ENCODE measurements at regions not wholly inside any gene's neighbourhood (a gene's known extent, or its start where the extent isn't known, plus 50 kb on each side); places are given as distances from the start of the nearest gene placed in this dataset.

GRCh38 chr2:172326211-172326509 lies 101.2 kb upstream of the ITGA6 start:
- Histone ChIP-seq H3K9me2 (replicated peaks; ENCODE audit: control insufficient read depth, low read length) (no peaks in the 10 kb centered on the region), H4K20me1 (ENCODE audit: control insufficient read depth, insufficient read depth, low read depth, low read length) (no peaks in the 10 kb centered on the region), H3K4me2 (ENCODE audit: low read length) (no peak overlapping the region), H3K27me3 (ENCODE audit: control insufficient read depth, low read length) (peaks cover 5% of the 10 kb centered on the region; the same call in 1 of the 2 replicates), H3K27ac (ENCODE audit: low read depth, low read length) (no peak overlapping the region), H3F3A (ENCODE audit: control insufficient read depth, insufficient read depth) (no peaks in the 10 kb centered on the region), H3K79me2 (ENCODE audit: control insufficient read depth, low read length) (no peaks in the 10 kb centered on the region), H3K9me3 (ENCODE audit: control insufficient read depth, insufficient read depth, low read length) (no peaks in the 10 kb centered on the region), H3K36me3 (ENCODE audit: control insufficient read depth, low read length) (no peaks in the 10 kb centered on the region), H3K4me1 (ENCODE audit: control insufficient read depth, low read length) (no peaks in the 10 kb centered on the region), H3K4me3 (ENCODE audit: low read length) (no peak overlapping the region)
- TF ChIP-seq CTCF (IDR thresholded peaks at IDR 0.05; ENCODE audit: low read depth, low read length, poor library complexity, severe bottlenecking) (no peak), EZH2phosphoT487 (IDR thresholded peaks at IDR 0.05; ENCODE audit: borderline replicate concordance, low read length) (no peak)

GRCh38 chr2:172328103-172328841 lies 99.1 kb upstream of the ITGA6 start:
- H3K79me2 ChIP-seq (ENCODE audit: control insufficient read depth, low read length), result no peaks in the 10 kb centered on the region
- TF ChIP-seq EZH2phosphoT487 (IDR thresholded peaks at IDR 0.05; ENCODE audit: borderline replicate concordance, low read length) (no peak), CTCF (IDR thresholded peaks at IDR 0.05; ENCODE audit: low read depth, low read length, poor library complexity, severe bottlenecking) (no peak)
- H3F3A ChIP-seq (ENCODE audit: control insufficient read depth, insufficient read depth), result no peaks in the 10 kb centered on the region
- no peak overlapping the region for H3K4me3 ChIP-seq (ENCODE audit: low read length)
- no peak overlapping the region for H3K27ac ChIP-seq (ENCODE audit: low read depth, low read length)
- H3K9me2 ChIP-seq (replicated peaks; ENCODE audit: control insufficient read depth, low read length), result no peaks in the 10 kb centered on the region
- H3K4me2 ChIP-seq (ENCODE audit: low read length), result no peak overlapping the region
- H3K4me1 ChIP-seq (ENCODE audit: control insufficient read depth, low read length), result no peaks in the 10 kb centered on the region
- H4K20me1 ChIP-seq (ENCODE audit: control insufficient read depth, insufficient read depth, low read depth, low read length), result no peaks in the 10 kb centered on the region
- no peaks in the 10 kb centered on the region for H3K36me3 ChIP-seq (ENCODE audit: control insufficient read depth, low read length)
- H3K9me3 ChIP-seq (ENCODE audit: control insufficient read depth, insufficient read depth, low read length), result no peaks in the 10 kb centered on the region
- H3K27me3 ChIP-seq (ENCODE audit: control insufficient read depth, low read length), result peaks cover 5% of the 10 kb centered on the region; the same call in 1 of the 2 replicates

- Histone ChIP-seq H3F3A (ENCODE audit: control insufficient read depth, insufficient read depth) (no peaks in the 10 kb centered on the region), H4K20me1 (ENCODE audit: control insufficient read depth, insufficient read depth, low read depth, low read length) (no peaks in the 10 kb centered on the region), H3K4me3 (ENCODE audit: low read length) (no peak overlapping the region), H3K9me3 (ENCODE audit: control insufficient read depth, insufficient read depth, low read length) (no peaks in the 10 kb centered on the region), H3K27me3 (ENCODE audit: control insufficient read depth, low read length) (peaks cover 5% of the 10 kb centered on the region; the same call in 1 of the 2 replicates), H3K4me1 (ENCODE audit: control insufficient read depth, low read length) (no peaks in the 10 kb centered on the region), H3K4me2 (ENCODE audit: low read length) (no peak overlapping the region), H3K27ac (ENCODE audit: low read depth, low read length) (no peak overlapping the region), H3K36me3 (ENCODE audit: control insufficient read depth, low read length) (no peaks in the 10 kb centered on the region), H3K9me2 (replicated peaks; ENCODE audit: control insufficient read depth, low read length) (no peaks in the 10 kb centered on the region), H3K79me2 (ENCODE audit: control insufficient read depth, low read length) (no peaks in the 10 kb centered on the region)
- TF ChIP-seq EZH2phosphoT487 (IDR thresholded peaks at IDR 0.05; ENCODE audit: borderline replicate concordance, low read length) (no peak), CTCF (IDR thresholded peaks at IDR 0.05; ENCODE audit: low read depth, low read length, poor library complexity, severe bottlenecking) (no peak)
These were observed 98.0 kb upstream of the ITGA6 start for GRCh38 chr2:172329416-172329773.
